SU-DHL-6 (cell line): ENCODE measurements at regions not wholly inside any gene's neighbourhood (a gene's known extent, or its start where the extent isn't known, plus 50 kb on each side); places are given as distances from the start of the nearest gene placed in this dataset.

Source experiments
- EZH2phosphoT487 ChIP-seq: fragments of 200-600 bp; sonication (generic), shearing (Covaris generic); conservative IDR thresholded peaks from 2 replicates; pipeline ENCODE4 v1.6.1; 2018; ENCODE audit warnings: mild to moderate bottlenecking, antibody characterized with exemption, low read length, moderate library complexity, mixed read lengths
- TF ChIP-seq, protein P1 (sequence below): fragments of 200-600 bp; sonication (generic); IDR thresholded peaks from one replicate; pipeline ENCODE4 v1.5.1; 2017; ENCODE audit warnings: antibody characterized with exemption, mild to moderate bottlenecking, low read length, moderate library complexity; ENCODE audit not compliant: insufficient read depth, poor library complexity, severe bottlenecking

GRCh38 chr1:102463328-102463727 lies 466.6 kb upstream of the OLFM3 start:
- TF ChIP-seq, protein P1, sequence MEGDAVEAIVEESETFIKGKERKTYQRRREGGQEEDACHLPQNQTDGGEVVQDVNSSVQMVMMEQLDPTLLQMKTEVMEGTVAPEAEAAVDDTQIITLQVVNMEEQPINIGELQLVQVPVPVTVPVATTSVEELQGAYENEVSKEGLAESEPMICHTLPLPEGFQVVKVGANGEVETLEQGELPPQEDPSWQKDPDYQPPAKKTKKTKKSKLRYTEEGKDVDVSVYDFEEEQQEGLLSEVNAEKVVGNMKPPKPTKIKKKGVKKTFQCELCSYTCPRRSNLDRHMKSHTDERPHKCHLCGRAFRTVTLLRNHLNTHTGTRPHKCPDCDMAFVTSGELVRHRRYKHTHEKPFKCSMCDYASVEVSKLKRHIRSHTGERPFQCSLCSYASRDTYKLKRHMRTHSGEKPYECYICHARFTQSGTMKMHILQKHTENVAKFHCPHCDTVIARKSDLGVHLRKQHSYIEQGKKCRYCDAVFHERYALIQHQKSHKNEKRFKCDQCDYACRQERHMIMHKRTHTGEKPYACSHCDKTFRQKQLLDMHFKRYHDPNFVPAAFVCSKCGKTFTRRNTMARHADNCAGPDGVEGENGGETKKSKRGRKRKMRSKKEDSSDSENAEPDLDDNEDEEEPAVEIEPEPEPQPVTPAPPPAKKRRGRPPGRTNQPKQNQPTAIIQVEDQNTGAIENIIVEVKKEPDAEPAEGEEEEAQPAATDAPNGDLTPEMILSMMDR: no peak
- TF ChIP-seq EZH2phosphoT487: no peak
